ENCODE measurements at regions not wholly inside any gene's neighbourhood (a gene's known extent, or its start where the extent isn't known, plus 50 kb on each side); places are given as distances from the start of the nearest gene placed in this dataset.
A peak's percentile ranks its signal among the peaks of the same experiment; 100 is the strongest.

DNA sequence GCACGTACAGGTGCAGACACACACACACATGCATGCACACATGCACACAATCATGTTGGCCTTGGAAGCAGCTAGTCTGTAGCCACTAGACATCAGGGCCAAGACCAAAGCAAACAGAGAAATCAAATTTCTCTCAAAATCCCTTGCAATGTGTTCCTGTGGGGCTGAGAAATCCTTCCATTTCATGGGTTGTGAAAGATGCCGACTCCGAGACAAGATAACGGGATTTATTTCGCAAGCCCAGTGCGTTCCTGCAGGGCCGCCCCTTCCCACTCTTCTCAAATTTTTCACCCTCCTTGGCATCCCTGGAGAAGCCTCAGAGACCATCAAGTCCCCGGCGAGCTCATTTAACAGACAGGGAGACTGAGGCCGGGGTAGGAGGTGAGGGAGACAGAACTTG, 366.7 kb downstream of the MN1 start:
- TF ChIP-seq, protein P1, sequence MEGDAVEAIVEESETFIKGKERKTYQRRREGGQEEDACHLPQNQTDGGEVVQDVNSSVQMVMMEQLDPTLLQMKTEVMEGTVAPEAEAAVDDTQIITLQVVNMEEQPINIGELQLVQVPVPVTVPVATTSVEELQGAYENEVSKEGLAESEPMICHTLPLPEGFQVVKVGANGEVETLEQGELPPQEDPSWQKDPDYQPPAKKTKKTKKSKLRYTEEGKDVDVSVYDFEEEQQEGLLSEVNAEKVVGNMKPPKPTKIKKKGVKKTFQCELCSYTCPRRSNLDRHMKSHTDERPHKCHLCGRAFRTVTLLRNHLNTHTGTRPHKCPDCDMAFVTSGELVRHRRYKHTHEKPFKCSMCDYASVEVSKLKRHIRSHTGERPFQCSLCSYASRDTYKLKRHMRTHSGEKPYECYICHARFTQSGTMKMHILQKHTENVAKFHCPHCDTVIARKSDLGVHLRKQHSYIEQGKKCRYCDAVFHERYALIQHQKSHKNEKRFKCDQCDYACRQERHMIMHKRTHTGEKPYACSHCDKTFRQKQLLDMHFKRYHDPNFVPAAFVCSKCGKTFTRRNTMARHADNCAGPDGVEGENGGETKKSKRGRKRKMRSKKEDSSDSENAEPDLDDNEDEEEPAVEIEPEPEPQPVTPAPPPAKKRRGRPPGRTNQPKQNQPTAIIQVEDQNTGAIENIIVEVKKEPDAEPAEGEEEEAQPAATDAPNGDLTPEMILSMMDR (IDR thresholded peaks at IDR 0.05): no peak
- no peak overlapping the region for H3K4me3 ChIP-seq
- no peak for DNase-seq (ENCODE audit: low spot score)
- H3K27me3 ChIP-seq: no peaks in the 10 kb centered on the region
- peaks cover 0 to 16% of the 10 kb centered on the region in 2 donors for H3K4me1 ChIP-seq
- H3K27ac ChIP-seq: peak overlapping the region; percentile 15 to 51
- peaks cover 0 to 15% of the 10 kb centered on the region in 2 donors for H3K9me3 ChIP-seq
- no peaks in the 10 kb centered on the region for H3K36me3 ChIP-seq

DNA sequence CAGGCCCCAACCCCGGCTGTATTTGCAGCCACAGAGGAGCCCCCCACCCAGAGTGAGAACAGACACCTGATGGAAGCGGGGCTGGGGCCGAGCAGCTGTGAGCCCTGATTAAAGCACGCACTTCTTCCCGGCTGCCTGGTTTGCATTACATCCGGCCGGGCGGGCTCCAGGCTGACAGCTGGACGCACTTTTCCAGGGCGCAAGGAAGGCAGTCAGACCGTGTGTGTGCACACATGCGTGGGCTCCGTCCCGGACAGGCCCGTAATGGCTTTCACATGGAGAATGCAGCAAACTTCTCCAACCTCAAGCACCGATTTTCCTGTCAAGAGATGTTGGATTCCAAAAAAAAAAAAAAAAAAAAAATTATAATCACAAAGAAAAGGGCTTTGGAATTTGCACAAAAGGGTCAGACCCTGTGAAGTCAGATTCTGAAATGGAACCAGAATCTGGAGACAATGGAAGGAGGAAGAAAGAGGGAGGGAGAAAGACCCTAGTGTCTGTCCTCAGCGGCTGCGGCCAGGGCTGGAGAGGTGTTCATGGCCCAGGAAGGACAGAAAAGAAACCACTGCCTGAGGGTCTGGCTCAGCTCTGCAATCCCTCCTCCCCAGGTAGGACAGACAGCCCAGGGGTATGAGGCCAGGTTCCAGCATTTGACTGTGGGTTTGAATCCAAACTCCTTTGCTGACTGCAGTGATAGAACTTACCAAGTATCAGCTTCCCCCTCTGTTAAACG, 365.5 kb downstream of the MN1 start:
- Histone ChIP-seq H3K4me1 (peaks cover 0 to 16% of the 10 kb centered on the region in 2 donors), H3K36me3 (no peaks in the 10 kb centered on the region), H3K27me3 (no peaks in the 10 kb centered on the region), H3K9me3 (peaks cover 0 to 15% of the 10 kb centered on the region in 2 donors), H3K4me3 (no peak overlapping the region), H3K27ac (peak overlapping the region; percentile 15 to 51)
- TF ChIP-seq, protein P1 (IDR thresholded peaks at IDR 0.05): no peak
- DNase-seq (ENCODE audit: low spot score): peak; percentile 74

DNA sequence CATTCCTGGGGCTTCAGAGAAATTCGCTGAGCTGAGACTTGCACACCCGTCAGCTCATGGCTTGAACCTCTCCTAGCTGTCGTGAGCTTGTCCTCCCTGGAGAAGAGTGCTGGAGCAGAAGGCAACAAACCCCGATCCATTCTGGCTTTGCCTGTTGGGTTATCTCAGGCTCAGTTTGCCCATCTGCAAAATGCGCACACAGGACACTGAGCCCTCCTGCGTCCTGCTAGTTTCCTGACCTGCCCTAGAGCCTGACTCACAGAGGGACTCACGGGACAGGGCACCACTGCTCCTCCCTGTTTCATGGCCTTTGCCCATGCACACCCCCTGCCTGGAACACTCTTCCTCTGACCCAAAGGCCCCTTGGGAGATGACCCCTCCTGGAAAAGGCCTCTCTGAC, 365.0 kb downstream of the MN1 start:
- no peaks in the 10 kb centered on the region for H3K27me3 ChIP-seq
- no peak for DNase-seq (ENCODE audit: low spot score)

DNA sequence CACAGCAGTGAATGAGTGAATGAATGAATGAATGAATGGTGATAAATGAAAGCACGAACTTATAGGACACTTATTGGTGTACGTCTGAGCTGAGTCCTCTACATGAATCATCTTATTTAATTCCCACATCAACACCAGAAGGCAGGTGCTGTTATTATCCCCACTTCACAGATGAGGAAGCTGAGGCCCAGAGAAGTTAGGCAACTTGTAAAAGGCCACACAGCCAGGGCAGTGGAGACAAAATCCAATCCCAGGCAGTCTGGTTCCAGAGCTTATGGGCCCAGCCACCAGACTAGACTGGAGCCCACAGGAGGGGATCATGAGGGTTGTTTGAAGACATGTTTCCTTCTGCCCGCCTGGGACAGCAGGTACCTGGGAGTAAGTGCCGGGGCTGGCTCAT, 364.0 kb downstream of the MN1 start:
- Histone ChIP-seq H3K4me3 (no peak overlapping the region), H3K9me3 (peaks cover 0 to 1% of the 10 kb centered on the region in 2 donors), H3K27me3 (no peaks in the 10 kb centered on the region), H3K27ac (no peak overlapping the region), H3K4me1 (peaks cover 0 to 16% of the 10 kb centered on the region in 2 donors), H3K36me3 (no peaks in the 10 kb centered on the region)
- TF ChIP-seq, protein P1 (IDR thresholded peaks at IDR 0.05): no peak
- DNase-seq (ENCODE audit: low spot score): no peak

More for the DNA sequence above, 365.0 kb downstream of the MN1 start:
- H3K4me1 ChIP-seq: peaks cover 0 to 16% of the 10 kb centered on the region in 2 donors
- H3K9me3 ChIP-seq: peaks cover 0 to 11% of the 10 kb centered on the region in 2 donors
- no peak overlapping the region for H3K4me3 ChIP-seq
- H3K27ac ChIP-seq: peak overlapping the region in 1 of 2 donors; percentile 48
- TF ChIP-seq, protein P1 (IDR thresholded peaks at IDR 0.05): no peak
- H3K36me3 ChIP-seq: no peaks in the 10 kb centered on the region

DNA sequence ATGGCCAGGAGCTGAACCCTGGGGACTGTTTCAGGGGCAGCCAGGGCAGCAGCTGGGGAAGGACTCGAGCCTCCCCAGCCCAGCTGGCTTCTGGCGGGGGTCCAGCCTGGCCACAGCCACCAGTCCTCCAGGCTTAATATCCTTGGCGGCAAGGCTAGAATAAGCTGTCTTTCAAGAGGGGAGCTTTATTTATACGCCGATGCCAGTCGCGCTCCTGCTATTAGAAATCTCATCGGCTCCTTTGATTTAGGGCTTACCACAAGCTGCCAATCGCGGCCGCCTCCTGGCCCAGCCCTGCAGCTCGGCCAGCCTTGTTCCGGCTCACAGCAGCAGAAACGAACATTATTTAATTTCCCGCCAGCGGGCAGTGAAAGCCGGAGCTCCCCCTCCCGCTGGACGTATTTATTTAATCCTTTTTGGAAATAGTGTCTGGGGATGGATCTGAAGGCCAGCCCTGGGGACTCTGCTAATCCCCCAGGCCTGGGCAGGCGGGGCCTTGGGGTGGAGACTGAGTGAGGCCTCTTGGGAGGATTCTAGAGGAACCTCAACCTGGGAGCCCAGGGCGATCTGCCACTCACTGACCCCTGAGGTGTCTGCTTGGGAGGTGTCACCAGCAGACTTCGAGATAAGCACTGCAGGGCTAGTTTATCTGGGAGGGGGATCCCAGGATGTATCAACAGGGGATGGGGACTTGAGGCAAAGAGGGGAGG, 363.1 kb downstream of the MN1 start:
- Histone ChIP-seq H3K27ac (peak overlapping the region in 1 of 2 donors; percentile 29), H3K4me3 (peak overlapping the region; percentile 1 to 12)

More for the DNA sequence above, 363.1 kb downstream of the MN1 start:
- H3K4me1 ChIP-seq: peaks cover 0 to 16% of the 10 kb centered on the region in 2 donors
- DNase-seq (ENCODE audit: low spot score): no peak
- TF ChIP-seq, protein P1 (IDR thresholded peaks at IDR 0.05): no peak
- no peaks in the 10 kb centered on the region for H3K9me3 ChIP-seq
- no peaks in the 10 kb centered on the region for H3K36me3 ChIP-seq
- H3K27me3 ChIP-seq: no peaks in the 10 kb centered on the region

All from right atrium auricular region (tissue), 2 donors.